Astrocyte of the spinal cord (primary cell): ENCODE measurements at regions not wholly inside any gene's neighbourhood (a gene's known extent, or its start where the extent isn't known, plus 50 kb on each side); places are given as distances from the start of the nearest gene placed in this dataset.

Source experiments
- DNase-seq: peaks from one replicate; pipeline ENCODE4 v3.0.0; 2011; ENCODE audit warnings: low read depth, low spot score
- H3K4me3 ChIP-seq: 2 replicates; pipeline ENCODE4 v1.5.1; 2011; ENCODE audit warnings: low read depth, mild to moderate bottlenecking, low read length, moderate library complexity
- CTCF ChIP-seq: IDR thresholded peaks from 2 replicates; pipeline ENCODE4 v1.5.1; 2012; ENCODE audit warnings: low read depth, mild to moderate bottlenecking, low read length, inconsistent platforms
- in situ Hi-C: cut with HindIII; loops from 2 replicates; pipeline ENCODE4 v1.10.0; 2017; ENCODE audit warnings: low sequenced_read_pairs

- DNase-seq, result no peak
- in situ Hi-C loops, result no loop called here
- TF ChIP-seq CTCF, result no peak
- H3K4me3 ChIP-seq, result no peak overlapping the region
These were observed 60.6 kb upstream of the E2F8 start for GRCh38 chr11:19301361-19301760.

- TF ChIP-seq CTCF, result no peak
- in situ Hi-C loops, result no loop called here
- DNase-seq, result no peak
- no peak overlapping the region for H3K4me3 ChIP-seq
These were observed 53.7 kb upstream of the E2F8 start for GRCh38 chr11:19294444-19294843.

- TF ChIP-seq CTCF, result no peak
- in situ Hi-C loops, result no loop called here
- no peak for DNase-seq
- H3K4me3 ChIP-seq, result no peak overlapping the region
These were observed 50.3 kb upstream of the E2F8 start for GRCh38 chr11:19291064-19291463.
